Colonic mucosa (tissue), 4 donors: ENCODE measurements at regions not wholly inside any gene's neighbourhood (a gene's known extent, or its start where the extent isn't known, plus 50 kb on each side); places are given as distances from the start of the nearest gene placed in this dataset.

Experiments
- DNase-seq: peaks from one replicate; pipeline ENCODE4 v3.0.0-alpha.2; 2020
- H3K27ac ChIP-seq: fragments of 200-600 bp; one replicate; pipeline ENCODE4 v1.8.0; 2021
- H3K27me3 ChIP-seq: fragments of 200-600 bp; one replicate; pipeline ENCODE4 v1.8.0; 2021
- H3K36me3 ChIP-seq: fragments of 200-600 bp; one replicate; pipeline ENCODE4 v1.8.0; 2021
- H3K4me1 ChIP-seq: fragments of 200-600 bp; one replicate; pipeline ENCODE4 v1.8.0; 2021; ENCODE audit warnings: mild to moderate bottlenecking
- H3K4me3 ChIP-seq: fragments of 200-600 bp; one replicate; pipeline ENCODE4 v1.8.0; 2021
- H3K9ac ChIP-seq, 2 donors: one replicate each; pipeline ENCODE4 v1.7.0; 2013; ENCODE audit warnings: control low read depth in 2 of 2, low read depth in 2 of 2, low read length in 2 of 2
- H3K9me3 ChIP-seq: fragments of 200-600 bp; one replicate; pipeline ENCODE4 v1.8.0; 2021
- intact Hi-C: fragments of 100-400 bp; cut with DNase I; formaldehyde crosslinking; loops from one replicate; pipeline ENCODE4 v1.14.1; 2022
- TF ChIP-seq, protein P1 (sequence below): fragments of 200-600 bp; IDR thresholded peaks from one replicate; pipeline ENCODE4 v1.8.0; 2022; ENCODE audit warnings: antibody characterized with exemption, mild to moderate bottlenecking
- donor health status: healthy.
- donor health status: DM: no; HTN: no; CAD: no.
- donor health status: DM: no; HTN: no; CAD: no.

DNA sequence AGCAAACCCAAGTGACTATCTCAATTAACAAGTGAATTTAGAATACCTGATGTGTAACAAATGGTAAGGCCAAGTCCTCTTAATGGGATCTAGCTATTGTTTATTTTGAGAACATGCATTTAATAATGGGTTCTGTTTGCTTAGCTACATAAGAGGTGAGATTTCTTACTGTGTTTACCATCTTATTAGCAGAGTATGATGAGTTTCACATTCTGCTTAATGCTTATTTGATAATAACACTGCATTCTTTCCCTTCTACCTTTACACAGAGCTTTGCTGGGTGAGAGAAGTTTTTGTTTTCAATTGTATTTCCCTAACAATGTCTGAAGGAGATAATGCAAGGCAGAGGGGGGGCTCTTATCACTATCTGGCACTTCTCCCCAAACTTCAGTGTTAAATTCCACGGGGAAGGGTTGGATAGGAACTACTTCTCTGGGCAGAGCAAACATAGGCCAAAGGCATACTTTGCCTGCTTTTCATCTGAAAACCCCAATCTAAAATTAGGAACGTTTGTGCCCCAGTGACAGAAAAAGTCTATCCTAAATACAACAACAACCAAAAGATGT is 129.0 kb upstream of the ATXN7L3B start:
- Histone ChIP-seq H3K9ac (no peak overlapping the region), H3K27ac (no peak overlapping the region), H3K27me3 (no peaks in the 10 kb centered on the region), H3K36me3 (no peaks in the 10 kb centered on the region), H3K9me3 (no peaks in the 10 kb centered on the region), H3K4me1 (no peaks in the 10 kb centered on the region), H3K4me3 (no peak overlapping the region)
- intact Hi-C loops: no loop called here
- TF ChIP-seq, protein P1, sequence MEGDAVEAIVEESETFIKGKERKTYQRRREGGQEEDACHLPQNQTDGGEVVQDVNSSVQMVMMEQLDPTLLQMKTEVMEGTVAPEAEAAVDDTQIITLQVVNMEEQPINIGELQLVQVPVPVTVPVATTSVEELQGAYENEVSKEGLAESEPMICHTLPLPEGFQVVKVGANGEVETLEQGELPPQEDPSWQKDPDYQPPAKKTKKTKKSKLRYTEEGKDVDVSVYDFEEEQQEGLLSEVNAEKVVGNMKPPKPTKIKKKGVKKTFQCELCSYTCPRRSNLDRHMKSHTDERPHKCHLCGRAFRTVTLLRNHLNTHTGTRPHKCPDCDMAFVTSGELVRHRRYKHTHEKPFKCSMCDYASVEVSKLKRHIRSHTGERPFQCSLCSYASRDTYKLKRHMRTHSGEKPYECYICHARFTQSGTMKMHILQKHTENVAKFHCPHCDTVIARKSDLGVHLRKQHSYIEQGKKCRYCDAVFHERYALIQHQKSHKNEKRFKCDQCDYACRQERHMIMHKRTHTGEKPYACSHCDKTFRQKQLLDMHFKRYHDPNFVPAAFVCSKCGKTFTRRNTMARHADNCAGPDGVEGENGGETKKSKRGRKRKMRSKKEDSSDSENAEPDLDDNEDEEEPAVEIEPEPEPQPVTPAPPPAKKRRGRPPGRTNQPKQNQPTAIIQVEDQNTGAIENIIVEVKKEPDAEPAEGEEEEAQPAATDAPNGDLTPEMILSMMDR: no peak
- no peak for DNase-seq

DNA sequence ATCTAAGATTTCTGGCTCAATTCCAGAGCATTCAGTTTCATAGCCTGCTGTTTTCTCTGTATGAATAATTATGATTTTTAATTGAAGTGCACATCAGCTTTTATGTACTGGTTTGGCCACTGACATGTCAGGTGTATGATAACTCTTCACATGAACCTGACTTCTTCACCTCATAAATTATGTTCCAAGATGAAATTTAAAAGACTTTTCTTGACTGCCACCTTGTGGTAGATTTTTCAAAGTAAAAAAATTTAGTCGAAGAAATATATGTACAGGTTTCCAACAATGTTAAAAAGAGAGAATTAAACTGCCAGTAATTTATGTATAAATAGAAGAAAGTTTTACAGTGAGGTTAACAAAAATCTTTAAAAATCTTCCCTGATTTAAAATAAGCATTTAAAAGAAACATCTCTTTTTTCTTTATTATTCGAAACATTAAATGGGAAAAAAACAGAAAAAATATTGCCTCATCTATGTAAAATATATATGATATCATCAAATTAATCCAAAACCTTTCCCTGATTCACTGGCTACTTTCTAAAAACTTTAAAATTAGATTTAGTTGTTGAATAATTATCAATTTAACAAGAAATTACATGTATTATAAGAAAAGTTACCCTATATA is 124.9 kb upstream of the ATXN7L3B start:
- no peaks in the 10 kb centered on the region for H3K36me3 ChIP-seq
- intact Hi-C loops: no loop called here
- no peak for DNase-seq
- TF ChIP-seq, protein P1: no peak
- no peak overlapping the region for H3K9ac ChIP-seq
- H3K27ac ChIP-seq: no peak overlapping the region
- H3K4me3 ChIP-seq: no peak overlapping the region
- H3K9me3 ChIP-seq: no peaks in the 10 kb centered on the region
- no peaks in the 10 kb centered on the region for H3K27me3 ChIP-seq
- no peaks in the 10 kb centered on the region for H3K4me1 ChIP-seq

DNA sequence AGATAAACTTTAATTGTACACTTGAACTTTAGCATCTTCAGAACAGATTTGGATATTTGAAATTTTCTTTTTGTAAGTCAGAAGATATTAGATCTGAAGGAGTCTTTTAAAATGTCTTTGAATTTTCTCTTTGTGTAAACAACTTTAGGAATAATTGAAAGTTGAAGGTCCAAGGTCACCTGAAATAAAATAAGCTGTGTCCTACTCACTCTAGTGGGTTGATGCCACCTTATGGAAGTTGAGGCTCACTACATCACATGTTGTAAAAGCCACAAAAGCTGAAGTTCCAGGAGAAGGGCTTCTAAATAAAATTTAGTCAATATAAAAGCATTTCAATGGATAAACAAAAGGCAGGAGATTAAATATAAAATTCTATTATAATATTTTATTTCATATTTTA is 122.0 kb upstream of the ATXN7L3B start:
- DNase-seq: no peak
- no peaks in the 10 kb centered on the region for H3K27me3 ChIP-seq
- H3K4me3 ChIP-seq: no peak overlapping the region

DNA sequence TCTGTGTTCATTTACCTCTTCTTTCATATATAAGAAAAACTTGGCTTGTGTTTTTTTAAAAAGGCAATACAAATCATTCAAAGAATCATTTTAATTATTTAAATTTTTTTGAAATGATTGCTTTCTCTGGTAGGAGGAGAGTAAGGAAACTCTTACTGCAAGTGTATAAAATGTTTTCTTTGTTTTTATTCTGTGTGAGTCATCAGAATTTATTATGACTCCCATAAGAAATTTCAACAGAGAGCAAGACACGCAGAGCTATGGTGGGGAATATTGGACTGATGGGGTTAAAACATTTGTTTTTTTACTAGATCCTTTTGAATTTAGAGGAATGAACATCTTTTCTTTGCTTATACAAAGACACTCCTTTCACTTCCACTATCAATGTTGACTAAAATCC is 119.1 kb upstream of the ATXN7L3B start:
- TF ChIP-seq, protein P1: no peak
- H3K9ac ChIP-seq: no peak overlapping the region
- H3K4me1 ChIP-seq: no peaks in the 10 kb centered on the region
- no peaks in the 10 kb centered on the region for H3K36me3 ChIP-seq
- no peak overlapping the region for H3K4me3 ChIP-seq
- H3K27me3 ChIP-seq: no peaks in the 10 kb centered on the region
- no peak overlapping the region for H3K27ac ChIP-seq
- H3K9me3 ChIP-seq: no peaks in the 10 kb centered on the region
- no peak for DNase-seq
- intact Hi-C loops: no loop called here

More for the DNA sequence above, 122.0 kb upstream of the ATXN7L3B start:
- intact Hi-C loops: no loop called here
- Histone ChIP-seq H3K4me1 (no peaks in the 10 kb centered on the region), H3K9me3 (no peaks in the 10 kb centered on the region), H3K9ac (no peak overlapping the region), H3K36me3 (no peaks in the 10 kb centered on the region), H3K27ac (no peak overlapping the region)
- TF ChIP-seq, protein P1: no peak

DNA sequence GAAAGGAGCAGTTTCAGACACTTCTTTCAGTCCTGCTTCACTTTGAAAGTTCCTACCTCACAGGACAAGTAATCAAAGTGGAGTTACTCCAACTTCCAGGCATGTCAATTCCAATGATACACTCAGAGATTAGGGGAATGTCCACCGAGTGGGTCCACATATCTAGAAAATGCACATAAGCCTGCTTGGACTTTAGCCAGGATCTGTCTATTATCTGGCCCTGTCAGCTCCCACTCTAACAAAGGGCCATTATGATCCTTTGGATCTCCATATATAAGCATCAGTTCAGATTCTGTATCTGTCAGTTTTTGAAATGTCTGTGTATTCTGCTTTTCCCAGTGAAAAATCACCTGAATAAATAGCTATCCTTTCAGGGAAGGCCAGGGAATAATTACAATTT is 112.9 kb upstream of the ATXN7L3B start:
- H3K4me3 ChIP-seq: no peak overlapping the region
- TF ChIP-seq, protein P1: no peak
- no peaks in the 10 kb centered on the region for H3K27me3 ChIP-seq
- H3K36me3 ChIP-seq: no peaks in the 10 kb centered on the region
- no peak overlapping the region for H3K9ac ChIP-seq
- no peaks in the 10 kb centered on the region for H3K4me1 ChIP-seq
- H3K9me3 ChIP-seq: no peaks in the 10 kb centered on the region
- no peak for DNase-seq
- intact Hi-C loops: no loop called here
- H3K27ac ChIP-seq: no peak overlapping the region
